ENCODE measurements at regions not wholly inside any gene's neighbourhood (a gene's known extent, or its start where the extent isn't known, plus 50 kb on each side); places are given as distances from the start of the nearest gene placed in this dataset.

DNA sequence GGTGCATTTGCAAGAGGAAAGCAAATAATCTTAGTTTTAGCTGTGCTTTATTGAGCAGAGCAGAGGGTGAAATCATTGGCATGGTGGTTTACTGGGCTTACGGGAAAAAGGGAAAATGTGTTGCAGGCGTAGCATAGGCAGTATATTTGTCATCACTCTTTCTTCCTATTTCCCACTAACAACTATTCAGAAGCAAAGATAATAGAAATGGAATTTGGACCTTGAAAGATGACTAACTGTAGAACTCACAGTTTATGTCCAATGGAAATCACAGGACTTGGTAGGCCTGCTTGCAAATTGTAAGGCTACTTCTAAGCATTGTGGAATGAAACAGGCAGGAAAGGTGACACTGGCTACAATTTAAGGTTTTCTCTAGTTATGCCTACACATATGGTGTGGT, 611.9 kb upstream of the MAN1A1 start:
- Histone ChIP-seq H2BK15ac (replicated peaks; ENCODE audit: low read depth) (no peak overlapping the region), H3K27ac (ENCODE audit: low read depth, low read length) (no peak overlapping the region), H3K79me2 (ENCODE audit: control insufficient read depth, insufficient read depth, low read length) (no peaks in the 10 kb centered on the region), H3K4me1 (ENCODE audit: control insufficient read depth, low read depth, low read length) (no peaks in the 10 kb centered on the region), H2BK5ac (ENCODE audit: low read length) (no peak overlapping the region), H4K5ac (ENCODE audit: low read length) (no peak overlapping the region), H3K4me2 (ENCODE audit: low read length) (no peak overlapping the region), H2AK5ac (ENCODE audit: low read length) (no peak overlapping the region), H2BK120ac (ENCODE audit: low read depth, low read length) (no peak overlapping the region), H3K4ac (ENCODE audit: low read depth, low read length) (no peak overlapping the region), H3K23ac (ENCODE audit: low read length) (no peak overlapping the region), H3K79me1 (ENCODE audit: low read length) (no peaks in the 10 kb centered on the region), H3K27me3 (ENCODE audit: insufficient read depth, low read length, poor library complexity) (no peaks in the 10 kb centered on the region), H3K18ac (ENCODE audit: low read length) (no peak overlapping the region), H3K36me3 (ENCODE audit: control insufficient read depth, insufficient read depth, low read length) (no peaks in the 10 kb centered on the region), H3K4me3 (ENCODE audit: low read length) (no peak overlapping the region), H3K56ac (ENCODE audit: low read length) (no peak overlapping the region), H4K8ac (ENCODE audit: low read depth, low read length) (no peak overlapping the region), H3K9ac (ENCODE audit: low read length) (no peak overlapping the region)
- no CpG with 5 or more reads among the region's 2 CpGs for WGBS (ENCODE audit: extremely low coverage, insufficient coverage, low lambda C conversion rate)
- DNase-seq = no peak

DNA sequence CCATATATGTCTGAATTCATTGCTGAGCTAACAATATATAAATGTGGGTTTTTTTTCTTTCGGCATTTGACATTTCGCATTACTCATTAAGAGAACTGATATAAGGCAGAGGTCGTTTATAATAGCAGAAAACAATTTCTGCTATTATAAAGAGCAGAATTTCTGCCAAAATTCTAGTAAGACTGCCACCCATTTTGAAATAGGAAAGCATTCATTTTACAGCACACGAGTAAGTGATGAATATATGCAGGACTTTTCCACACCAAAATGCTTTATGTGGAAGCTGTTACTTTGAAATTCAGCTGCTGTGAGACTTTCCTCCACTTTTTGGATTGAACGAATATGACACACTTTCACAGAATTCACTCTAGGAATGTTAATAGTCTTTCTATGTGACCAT, 610.9 kb upstream of the MAN1A1 start:
- no peak overlapping the region for H2BK15ac ChIP-seq (replicated peaks; ENCODE audit: low read depth)
- no peak overlapping the region for H3K9ac ChIP-seq (ENCODE audit: low read length)
- H3K18ac ChIP-seq (ENCODE audit: low read length) = no peak overlapping the region
- no peaks in the 10 kb centered on the region for H3K27me3 ChIP-seq (ENCODE audit: insufficient read depth, low read length, poor library complexity)
- no peak for DNase-seq
- H3K23ac ChIP-seq (ENCODE audit: low read length) = no peak overlapping the region
- no peak overlapping the region for H3K4me2 ChIP-seq (ENCODE audit: low read length)
- no peak overlapping the region for H3K4ac ChIP-seq (ENCODE audit: low read depth, low read length)
- no CpG with 5 or more reads among the region's 5 CpGs for WGBS (ENCODE audit: extremely low coverage, insufficient coverage, low lambda C conversion rate)
- no peak overlapping the region for H3K27ac ChIP-seq (ENCODE audit: low read depth, low read length)
- H3K36me3 ChIP-seq (ENCODE audit: control insufficient read depth, insufficient read depth, low read length) = no peaks in the 10 kb centered on the region
- H3K79me2 ChIP-seq (ENCODE audit: control insufficient read depth, insufficient read depth, low read length) = no peaks in the 10 kb centered on the region
- no peak overlapping the region for H2BK120ac ChIP-seq (ENCODE audit: low read depth, low read length)
- no peak overlapping the region for H2BK5ac ChIP-seq (ENCODE audit: low read length)
- no peaks in the 10 kb centered on the region for H3K4me1 ChIP-seq (ENCODE audit: control insufficient read depth, low read depth, low read length)
- no peaks in the 10 kb centered on the region for H3K79me1 ChIP-seq (ENCODE audit: low read length)
- H3K4me3 ChIP-seq (ENCODE audit: low read length) = no peak overlapping the region
- H3K56ac ChIP-seq (ENCODE audit: low read length) = no peak overlapping the region
- H2AK5ac ChIP-seq (ENCODE audit: low read length) = no peak overlapping the region
- H4K5ac ChIP-seq (ENCODE audit: low read length) = no peak overlapping the region
- H4K8ac ChIP-seq (ENCODE audit: low read depth, low read length) = no peak overlapping the region

DNA sequence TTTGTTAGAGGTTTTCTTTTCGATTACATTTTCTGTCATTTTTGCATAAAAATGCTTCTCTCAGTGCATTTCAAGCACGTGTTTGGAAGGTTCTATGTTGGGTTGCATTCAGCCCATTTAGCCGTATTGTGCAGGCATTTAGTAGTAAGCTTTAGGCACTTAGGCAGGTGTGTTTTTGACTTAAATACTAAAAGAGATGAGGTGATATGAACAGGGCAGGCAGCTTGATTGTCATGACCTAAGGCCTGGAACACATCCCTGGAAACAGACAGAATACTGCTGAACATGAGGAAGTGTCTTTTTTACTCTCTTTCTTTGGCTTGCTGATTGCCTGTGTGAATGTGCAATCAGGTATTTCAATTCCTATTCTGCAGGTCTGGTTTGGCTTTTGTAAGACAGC, 610.5 kb upstream of the MAN1A1 start:
- no peak overlapping the region for H3K9ac ChIP-seq (ENCODE audit: low read length)
- no peak overlapping the region for H3K18ac ChIP-seq (ENCODE audit: low read length)
- no peak for DNase-seq
- H2BK15ac ChIP-seq (replicated peaks; ENCODE audit: low read depth) = no peak overlapping the region
- H3K56ac ChIP-seq (ENCODE audit: low read length) = no peak overlapping the region
- no peak overlapping the region for H3K4ac ChIP-seq (ENCODE audit: low read depth, low read length)
- no peaks in the 10 kb centered on the region for H3K27me3 ChIP-seq (ENCODE audit: insufficient read depth, low read length, poor library complexity)
- no peak overlapping the region for H2AK5ac ChIP-seq (ENCODE audit: low read length)
- no peak overlapping the region for H2BK5ac ChIP-seq (ENCODE audit: low read length)
- WGBS (ENCODE audit: extremely low coverage, insufficient coverage, low lambda C conversion rate) = no CpG with 5 or more reads among the region's 3 CpGs
- H3K4me1 ChIP-seq (ENCODE audit: control insufficient read depth, low read depth, low read length) = no peaks in the 10 kb centered on the region
- H3K27ac ChIP-seq (ENCODE audit: low read depth, low read length) = no peak overlapping the region
- no peak overlapping the region for H3K4me2 ChIP-seq (ENCODE audit: low read length)
- H3K23ac ChIP-seq (ENCODE audit: low read length) = no peak overlapping the region
- peak overlapping the region; percentile 5 for H4K8ac ChIP-seq (ENCODE audit: low read depth, low read length)
- no peak overlapping the region for H3K4me3 ChIP-seq (ENCODE audit: low read length)
- H3K36me3 ChIP-seq (ENCODE audit: control insufficient read depth, insufficient read depth, low read length) = no peaks in the 10 kb centered on the region
- no peak overlapping the region for H4K5ac ChIP-seq (ENCODE audit: low read length)
- no peaks in the 10 kb centered on the region for H3K79me1 ChIP-seq (ENCODE audit: low read length)
- no peaks in the 10 kb centered on the region for H3K79me2 ChIP-seq (ENCODE audit: control insufficient read depth, insufficient read depth, low read length)
- H2BK120ac ChIP-seq (ENCODE audit: low read depth, low read length) = no peak overlapping the region

DNA sequence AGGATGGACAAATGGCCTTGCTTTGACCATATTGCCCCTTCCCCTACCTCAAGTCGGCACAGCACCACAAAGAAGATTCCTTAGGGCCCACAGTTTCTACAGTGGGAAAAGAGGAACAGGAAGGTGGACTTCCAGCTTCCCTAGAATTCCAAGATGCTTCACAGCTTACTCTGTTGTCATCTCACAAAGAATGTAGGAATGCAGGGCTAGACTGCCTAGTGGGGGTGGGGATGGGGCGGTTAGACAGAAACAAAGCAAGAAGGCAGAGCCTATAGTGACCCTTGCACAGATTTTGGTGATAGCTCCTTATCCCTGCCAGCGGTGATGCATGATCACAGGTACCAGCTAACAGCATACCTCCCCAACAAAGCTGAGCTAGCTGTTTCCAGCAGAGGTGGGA, 607.6 kb upstream of the MAN1A1 start:
- no CpG with 5 or more reads among the region's 3 CpGs for WGBS (ENCODE audit: extremely low coverage, insufficient coverage, low lambda C conversion rate)
- H4K5ac ChIP-seq (ENCODE audit: low read length) = no peak overlapping the region
- DNase-seq = peak; percentile 93
- H2BK15ac ChIP-seq (replicated peaks; ENCODE audit: low read depth) = no peak overlapping the region
- H2AK5ac ChIP-seq (ENCODE audit: low read length) = no peak overlapping the region
- no peaks in the 10 kb centered on the region for H3K36me3 ChIP-seq (ENCODE audit: control insufficient read depth, insufficient read depth, low read length)
- no peak overlapping the region for H3K4me2 ChIP-seq (ENCODE audit: low read length)
- H3K27ac ChIP-seq (ENCODE audit: low read depth, low read length) = no peak overlapping the region
- H3K18ac ChIP-seq (ENCODE audit: low read length) = no peak overlapping the region
- H3K4me3 ChIP-seq (ENCODE audit: low read length) = no peak overlapping the region
- H3K23ac ChIP-seq (ENCODE audit: low read length) = no peak overlapping the region
- H3K79me2 ChIP-seq (ENCODE audit: control insufficient read depth, insufficient read depth, low read length) = no peaks in the 10 kb centered on the region
- H3K79me1 ChIP-seq (ENCODE audit: low read length) = no peaks in the 10 kb centered on the region
- no peaks in the 10 kb centered on the region for H3K4me1 ChIP-seq (ENCODE audit: control insufficient read depth, low read depth, low read length)
- no peak overlapping the region for H2BK120ac ChIP-seq (ENCODE audit: low read depth, low read length)
- no peaks in the 10 kb centered on the region for H3K27me3 ChIP-seq (ENCODE audit: insufficient read depth, low read length, poor library complexity)
- no peak overlapping the region for H2BK5ac ChIP-seq (ENCODE audit: low read length)
- H4K8ac ChIP-seq (ENCODE audit: low read depth, low read length) = no peak overlapping the region
- H3K4ac ChIP-seq (ENCODE audit: low read depth, low read length) = no peak overlapping the region
- no peak overlapping the region for H3K9ac ChIP-seq (ENCODE audit: low read length)
- no peak overlapping the region for H3K56ac ChIP-seq (ENCODE audit: low read length)

DNA sequence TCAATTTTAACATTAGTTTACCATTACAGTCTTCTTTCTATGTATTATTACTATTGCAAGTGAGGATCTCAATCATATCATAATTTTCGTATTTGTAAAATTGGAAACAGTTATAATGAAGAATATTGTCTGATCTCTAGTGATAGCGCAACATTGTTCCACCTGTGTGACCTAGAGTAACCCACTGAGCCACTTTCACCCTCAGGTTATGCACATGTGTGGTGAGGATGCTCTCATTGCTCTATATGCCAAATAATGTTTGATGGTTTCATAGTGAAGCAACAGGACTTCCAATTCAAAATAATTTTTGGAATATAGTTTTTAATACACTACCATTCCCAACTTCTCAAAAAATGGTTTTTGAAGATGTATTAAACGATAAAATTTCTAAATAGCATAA, 603.1 kb upstream of the MAN1A1 start:
- Histone ChIP-seq H2BK120ac (ENCODE audit: low read depth, low read length) (no peak overlapping the region), H4K5ac (ENCODE audit: low read length) (no peak overlapping the region), H3K27ac (ENCODE audit: low read depth, low read length) (no peak overlapping the region), H3K4me1 (ENCODE audit: control insufficient read depth, low read depth, low read length) (no peaks in the 10 kb centered on the region), H3K4ac (ENCODE audit: low read depth, low read length) (no peak overlapping the region), H3K9ac (ENCODE audit: low read length) (no peak overlapping the region), H2BK5ac (ENCODE audit: low read length) (no peak overlapping the region), H2AK5ac (ENCODE audit: low read length) (no peak overlapping the region), H3K79me1 (ENCODE audit: low read length) (no peaks in the 10 kb centered on the region), H3K36me3 (ENCODE audit: control insufficient read depth, insufficient read depth, low read length) (no peaks in the 10 kb centered on the region), H3K18ac (ENCODE audit: low read length) (no peak overlapping the region), H4K8ac (ENCODE audit: low read depth, low read length) (no peak overlapping the region), H3K79me2 (ENCODE audit: control insufficient read depth, insufficient read depth, low read length) (no peaks in the 10 kb centered on the region), H3K23ac (ENCODE audit: low read length) (no peak overlapping the region), H3K56ac (ENCODE audit: low read length) (no peak overlapping the region), H3K27me3 (ENCODE audit: insufficient read depth, low read length, poor library complexity) (no peaks in the 10 kb centered on the region), H3K4me3 (ENCODE audit: low read length) (no peak overlapping the region), H3K4me2 (ENCODE audit: low read length) (no peak overlapping the region), H2BK15ac (replicated peaks; ENCODE audit: low read depth) (no peak overlapping the region)
- no CpG with 5 or more reads among the region's 3 CpGs for WGBS (ENCODE audit: extremely low coverage, insufficient coverage, low lambda C conversion rate)
- no peak for DNase-seq

DNA sequence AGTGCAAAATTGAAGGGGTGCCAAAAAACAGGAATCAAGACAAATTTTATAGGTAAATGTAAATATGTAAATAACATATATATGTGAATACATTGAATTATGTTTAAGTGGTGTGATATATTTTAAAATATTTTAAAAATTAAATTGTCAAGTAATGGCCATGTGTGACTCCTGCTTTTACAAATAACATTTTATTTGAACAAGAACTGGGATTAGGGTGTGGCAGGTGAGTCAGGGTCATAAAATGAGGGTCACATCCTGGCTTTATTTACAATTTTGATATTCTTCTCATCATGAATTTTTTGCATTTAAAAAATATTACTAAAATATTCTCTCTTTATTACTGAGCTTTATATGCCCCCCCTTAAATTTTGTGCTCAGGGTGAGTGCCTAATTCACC, 601.1 kb upstream of the MAN1A1 start:
- Histone ChIP-seq H3K4ac (ENCODE audit: low read depth, low read length) (no peak overlapping the region), H2BK120ac (ENCODE audit: low read depth, low read length) (no peak overlapping the region), H2BK5ac (ENCODE audit: low read length) (no peak overlapping the region), H4K8ac (ENCODE audit: low read depth, low read length) (no peak overlapping the region), H3K18ac (ENCODE audit: low read length) (no peak overlapping the region), H3K79me1 (ENCODE audit: low read length) (no peaks in the 10 kb centered on the region), H4K5ac (ENCODE audit: low read length) (no peak overlapping the region), H3K36me3 (ENCODE audit: control insufficient read depth, insufficient read depth, low read length) (no peaks in the 10 kb centered on the region), H3K4me2 (ENCODE audit: low read length) (no peak overlapping the region), H3K4me3 (ENCODE audit: low read length) (no peak overlapping the region), H3K27ac (ENCODE audit: low read depth, low read length) (no peak overlapping the region), H2AK5ac (ENCODE audit: low read length) (no peak overlapping the region), H3K79me2 (ENCODE audit: control insufficient read depth, insufficient read depth, low read length) (no peaks in the 10 kb centered on the region), H3K27me3 (ENCODE audit: insufficient read depth, low read length, poor library complexity) (no peaks in the 10 kb centered on the region), H3K56ac (ENCODE audit: low read length) (no peak overlapping the region), H3K4me1 (ENCODE audit: control insufficient read depth, low read depth, low read length) (no peaks in the 10 kb centered on the region), H3K9ac (ENCODE audit: low read length) (no peak overlapping the region), H2BK15ac (replicated peaks; ENCODE audit: low read depth) (no peak overlapping the region), H3K23ac (ENCODE audit: low read length) (no peak overlapping the region)
- no peak for DNase-seq

Measured in mesendoderm (in vitro differentiated cells).